ENCODE measurements at regions not wholly inside any gene's neighbourhood (a gene's known extent, or its start where the extent isn't known, plus 50 kb on each side); places are given as distances from the start of the nearest gene placed in this dataset.

DNA sequence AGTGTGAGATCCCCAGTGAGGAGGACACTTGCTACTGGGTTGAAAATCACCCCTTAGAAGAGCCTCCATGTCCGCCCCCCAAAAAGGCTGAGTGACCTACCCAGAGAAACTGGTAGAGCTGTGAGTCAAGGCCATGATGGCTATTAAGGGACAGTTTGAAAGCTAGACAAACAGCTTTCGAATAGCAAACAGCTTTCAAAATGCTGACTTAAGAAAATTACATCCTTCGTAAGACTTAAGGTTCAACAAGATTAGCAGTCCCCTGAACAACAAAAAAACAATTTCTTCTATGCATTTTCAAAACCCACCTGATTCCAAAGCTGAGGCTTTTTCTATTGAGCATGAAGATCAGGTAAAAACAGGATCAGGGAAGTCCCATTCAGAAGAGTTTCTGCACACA is 269.7 kb upstream of the SOX2 start:
- DNase-seq (ENCODE audit: low read depth in 2 of 2): no peak

DNA sequence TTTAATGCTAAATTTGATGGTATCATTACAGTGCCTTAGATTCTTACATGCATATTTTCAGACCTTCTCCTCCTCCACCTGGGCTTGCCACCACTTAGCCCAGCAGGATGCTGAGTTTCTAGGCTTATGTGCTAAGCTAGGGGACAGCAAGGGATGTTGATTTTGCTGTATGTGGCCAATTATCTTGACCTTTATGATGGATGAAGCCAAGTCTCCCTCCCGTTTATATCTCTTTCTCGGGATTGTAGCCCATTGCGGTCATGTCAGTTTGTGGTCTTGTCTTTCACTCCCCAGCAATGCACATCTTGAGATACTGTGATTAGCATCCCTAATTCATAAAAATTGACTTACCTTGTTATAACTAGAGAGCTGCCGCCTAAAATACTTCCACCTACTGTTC is 278.7 kb upstream of the SOX2 start:
- DNase-seq (ENCODE audit: low read depth in 2 of 2): no peak

DNA sequence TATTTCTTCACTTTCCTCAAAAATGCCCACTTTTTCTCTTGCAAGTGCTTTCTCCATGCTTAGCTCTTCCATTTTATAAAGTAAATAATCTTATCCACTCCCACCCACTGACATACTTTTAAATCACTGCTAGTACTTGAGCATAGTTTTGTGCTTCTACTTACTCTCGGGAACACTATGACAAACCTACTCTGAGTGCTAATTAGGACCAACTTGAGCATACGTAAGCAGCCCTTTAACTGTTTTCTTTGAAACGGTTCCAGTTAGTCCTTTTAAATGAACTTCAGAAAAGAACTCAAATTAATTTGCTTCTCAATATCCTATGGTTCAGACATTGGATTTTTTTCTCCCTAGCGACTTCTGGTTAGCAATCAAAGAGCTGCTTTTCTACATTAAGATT is 280.0 kb upstream of the SOX2 start:
- no peak for DNase-seq (ENCODE audit: low read depth in 2 of 2)

DNA sequence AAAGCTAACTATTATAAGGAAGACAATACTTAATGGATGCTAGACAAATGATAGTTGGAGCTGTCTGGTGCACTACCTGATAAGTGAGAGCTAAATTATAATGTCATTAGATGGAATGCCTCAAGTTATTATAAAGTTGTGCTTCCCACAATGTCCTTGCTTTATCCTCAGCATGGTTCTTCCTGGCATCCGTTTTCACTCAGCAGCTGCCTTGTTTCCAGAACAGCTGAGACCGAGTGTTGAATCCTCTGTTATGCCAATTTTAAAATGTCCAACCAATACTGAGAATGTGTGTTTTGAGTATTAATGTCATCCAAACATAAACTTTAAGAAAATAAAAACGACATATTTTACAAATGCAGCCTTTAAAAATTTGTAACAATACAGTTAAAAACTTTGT is 286.7 kb upstream of the SOX2 start:
- no peak for DNase-seq (ENCODE audit: low read depth in 2 of 2)

DNA sequence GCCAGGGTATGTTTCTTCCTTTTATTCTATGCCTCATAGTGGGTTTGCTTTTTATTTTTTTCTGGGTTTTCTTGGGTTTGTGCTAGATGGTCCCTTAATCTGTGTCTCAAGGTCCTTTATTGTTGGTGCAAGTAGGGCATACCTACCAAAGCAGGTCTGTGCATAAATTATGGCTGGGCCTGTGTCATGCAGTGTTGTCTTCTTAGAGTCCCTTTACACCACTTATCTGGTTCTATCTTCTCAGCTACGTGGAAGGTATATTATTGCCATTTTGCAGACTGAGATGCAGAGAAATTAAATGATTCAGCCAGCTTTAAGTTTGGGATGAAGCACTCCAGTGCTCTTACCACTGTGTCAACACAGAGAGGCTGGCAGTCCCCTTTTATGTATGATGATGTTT is 293.5 kb upstream of the SOX2 start:
- no peak for DNase-seq (ENCODE audit: low read depth in 2 of 2)

DNA sequence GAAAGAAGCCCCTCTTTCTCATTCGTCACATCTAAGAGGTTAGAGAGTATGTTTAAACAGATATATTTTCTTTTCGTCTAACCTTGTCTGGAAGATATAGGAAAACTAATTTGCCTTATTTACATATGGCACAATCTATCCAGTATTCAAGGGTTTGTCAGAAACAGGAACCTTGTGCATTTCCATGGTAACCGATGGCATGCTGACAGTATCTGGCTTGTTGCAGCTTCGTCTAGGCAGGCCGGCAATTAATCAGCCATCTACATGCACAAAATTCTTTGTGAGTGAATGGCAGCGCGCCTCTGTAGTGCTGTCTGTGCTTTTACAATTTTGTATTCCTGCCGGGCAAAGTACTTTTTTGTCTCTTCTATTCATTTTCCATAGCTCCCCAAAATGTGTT is 294.0 kb upstream of the SOX2 start:
- DNase-seq (ENCODE audit: low read depth in 2 of 2): no peak

DNA sequence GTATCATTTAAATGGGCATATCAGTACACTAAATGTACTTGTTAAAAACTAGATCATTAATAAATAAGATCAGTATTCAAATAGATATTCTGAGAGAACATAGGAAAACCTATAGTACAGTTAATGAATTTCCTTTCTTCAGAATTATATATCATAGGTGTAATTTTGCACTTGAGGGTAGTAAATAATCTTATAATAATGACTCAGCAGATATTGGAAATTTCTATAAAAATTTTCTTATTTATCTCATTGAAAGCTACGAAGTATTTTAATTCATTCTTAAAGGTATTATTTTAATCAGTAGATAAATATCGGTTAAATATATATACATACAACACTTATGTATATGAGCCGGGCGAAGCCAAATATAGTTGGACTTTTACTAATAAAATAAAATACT is 300.9 kb upstream of the SOX2 start:
- no peak for DNase-seq (ENCODE audit: low read depth in 2 of 2)

DNA sequence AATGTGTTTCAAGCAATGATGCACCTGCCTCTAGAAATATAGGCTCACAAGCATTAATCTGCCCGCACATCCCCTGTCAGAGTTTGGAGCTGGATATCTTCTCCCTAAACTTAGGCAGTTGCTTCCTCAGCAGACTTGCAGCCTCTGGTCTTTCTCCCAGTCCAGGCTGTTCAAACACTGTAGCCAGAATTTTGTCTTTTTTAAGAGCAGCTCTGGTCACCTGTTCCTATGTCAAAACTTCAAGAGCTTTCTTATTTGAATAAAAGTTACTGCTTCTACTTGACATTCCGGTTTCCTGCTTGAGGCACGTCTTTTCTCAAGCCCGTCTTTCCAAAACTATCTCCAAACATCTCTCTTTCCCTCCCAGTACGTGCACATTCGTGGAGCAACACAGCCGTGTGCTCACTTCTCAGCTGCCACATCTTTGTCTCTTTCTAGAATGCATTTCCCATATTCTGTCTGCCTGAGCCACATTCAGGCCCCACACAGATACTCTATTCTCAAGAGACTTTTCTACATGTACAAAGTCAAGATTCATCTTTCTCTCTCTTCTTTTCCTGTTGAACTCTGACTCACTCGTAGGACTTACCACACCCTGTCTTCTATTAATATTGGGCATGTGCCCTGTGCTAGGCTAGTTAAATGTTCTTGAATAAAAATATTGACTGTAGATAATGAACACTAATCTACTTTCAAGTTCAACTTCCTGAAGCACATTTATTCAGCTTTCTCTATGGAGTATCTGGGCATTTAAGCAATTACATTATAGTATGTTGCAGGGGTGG is 307.7 kb upstream of the SOX2 start:
- no peak for DNase-seq (ENCODE audit: low read depth in 2 of 2)

DNA sequence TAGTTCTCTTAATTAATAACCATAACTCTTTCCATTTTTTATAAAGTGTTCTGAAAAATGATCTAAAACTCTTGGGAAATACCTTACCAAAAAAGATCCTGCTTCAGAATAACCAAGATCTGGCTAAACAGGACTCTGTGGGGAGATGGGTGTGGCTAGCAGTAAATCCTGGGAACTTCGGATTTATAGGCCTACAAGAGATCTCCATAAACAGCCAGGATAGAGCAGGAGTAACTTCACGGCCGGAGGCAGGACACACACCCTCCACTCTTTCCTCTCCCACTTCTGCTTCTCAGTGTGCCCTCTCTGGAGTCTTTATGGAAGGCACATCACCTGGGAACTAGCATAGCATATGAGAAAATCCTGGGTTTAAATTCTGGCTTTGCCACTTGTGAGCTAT is 309.4 kb upstream of the SOX2 start:
- no peak for DNase-seq (ENCODE audit: low read depth in 2 of 2)

DNA sequence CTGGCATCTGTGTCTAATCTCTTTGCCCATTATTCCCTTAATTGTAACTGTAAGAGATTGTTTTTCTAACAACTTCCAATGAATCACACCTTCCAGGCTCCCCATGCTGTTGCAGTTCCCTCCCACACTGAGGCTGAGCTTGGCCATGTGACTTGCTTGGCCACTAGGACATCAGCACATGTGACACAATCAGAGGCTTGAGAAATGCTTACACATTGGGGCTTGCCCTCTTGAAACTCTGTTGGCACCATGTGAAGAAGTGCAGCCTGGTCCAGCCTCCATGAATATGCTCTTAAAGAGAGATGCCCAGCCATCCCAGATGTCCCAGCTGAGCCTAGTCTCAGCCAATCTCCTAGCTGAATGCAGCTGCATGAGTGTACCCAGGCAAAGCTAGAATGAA is 326.8 kb upstream of the SOX2 start:
- no peak for DNase-seq (ENCODE audit: low read depth in 2 of 2)

DNA sequence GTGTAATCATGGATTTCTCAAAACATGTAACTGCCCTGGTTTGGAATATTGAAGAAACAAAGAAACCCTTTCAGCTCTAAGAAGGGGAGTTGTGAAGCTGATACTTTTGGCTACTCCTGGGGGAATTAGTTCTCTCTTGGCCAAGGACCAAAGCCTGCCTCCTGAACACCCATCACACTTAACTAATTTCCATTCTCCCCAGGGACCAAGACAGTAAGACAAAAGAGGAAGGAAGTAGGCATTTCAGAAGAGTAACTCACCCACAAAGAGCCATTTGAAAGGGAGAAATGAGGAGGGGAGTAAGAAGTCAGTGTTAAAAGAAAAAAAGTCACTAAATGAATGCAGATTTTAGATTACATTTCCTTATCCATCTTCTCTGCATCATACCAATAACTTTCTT is 328.0 kb upstream of the SOX2 start:
- no peak for DNase-seq (ENCODE audit: low read depth in 2 of 2)

DNA sequence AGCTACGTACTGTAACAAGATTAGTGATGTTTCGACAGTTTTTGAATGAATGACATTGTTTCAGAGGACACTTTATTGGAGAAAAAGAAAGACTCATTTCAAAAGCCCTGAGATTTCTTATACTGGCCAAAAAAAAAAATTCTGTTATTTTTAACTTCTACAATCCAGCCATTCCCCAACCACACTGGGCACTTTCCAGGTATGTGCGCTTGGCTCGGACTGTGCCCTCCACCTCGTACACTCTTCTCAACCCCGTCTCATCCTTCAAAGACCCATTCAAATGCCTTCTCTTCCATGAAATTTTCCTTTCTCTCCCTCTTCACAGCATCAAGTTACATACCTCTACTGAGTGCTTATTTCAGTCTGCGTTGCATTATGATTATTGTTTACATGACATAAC is 328.5 kb upstream of the SOX2 start:
- DNase-seq (ENCODE audit: low read depth in 2 of 2): no peak

DNA sequence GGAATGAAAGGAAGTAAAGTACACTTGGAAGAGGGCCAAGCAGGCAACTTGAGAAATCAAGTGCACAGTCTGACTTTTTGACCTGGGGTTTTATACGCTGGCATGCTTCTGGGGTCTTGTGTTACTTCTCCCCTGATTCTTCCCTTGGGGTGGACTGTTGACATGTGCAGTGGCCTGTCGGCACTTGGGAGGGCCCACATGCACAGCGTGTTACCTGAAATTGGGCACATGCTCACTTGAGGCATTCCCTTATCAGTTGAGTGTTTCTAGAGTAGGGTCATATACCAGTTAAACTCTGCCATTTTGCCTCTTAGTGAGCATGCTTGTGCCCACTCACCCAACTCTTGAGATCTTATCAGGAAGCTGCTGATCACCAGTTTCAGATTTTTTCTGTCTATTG is 329.1 kb upstream of the SOX2 start:
- DNase-seq (ENCODE audit: low read depth in 2 of 2): no peak

DNA sequence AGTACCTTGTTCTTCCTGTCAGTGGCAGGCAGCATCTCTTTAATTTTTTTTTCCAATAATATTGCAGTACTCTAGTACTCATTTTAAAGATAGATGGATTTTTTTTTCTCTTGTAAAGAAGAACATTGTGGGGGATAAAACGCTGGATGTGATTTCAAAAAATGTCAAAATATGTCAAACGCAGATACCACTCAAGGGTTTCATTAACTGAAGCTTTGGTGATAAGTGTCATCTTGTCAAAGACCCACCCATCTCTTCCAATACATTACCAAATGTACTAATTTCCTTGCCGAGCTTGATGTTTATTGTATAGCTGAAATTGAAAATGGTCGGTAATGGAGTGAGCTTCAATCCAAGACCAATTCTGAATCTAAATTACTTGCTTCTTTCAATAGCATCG is 332.4 kb upstream of the SOX2 start:
- DNase-seq (ENCODE audit: low read depth in 2 of 2): no peak

DNA sequence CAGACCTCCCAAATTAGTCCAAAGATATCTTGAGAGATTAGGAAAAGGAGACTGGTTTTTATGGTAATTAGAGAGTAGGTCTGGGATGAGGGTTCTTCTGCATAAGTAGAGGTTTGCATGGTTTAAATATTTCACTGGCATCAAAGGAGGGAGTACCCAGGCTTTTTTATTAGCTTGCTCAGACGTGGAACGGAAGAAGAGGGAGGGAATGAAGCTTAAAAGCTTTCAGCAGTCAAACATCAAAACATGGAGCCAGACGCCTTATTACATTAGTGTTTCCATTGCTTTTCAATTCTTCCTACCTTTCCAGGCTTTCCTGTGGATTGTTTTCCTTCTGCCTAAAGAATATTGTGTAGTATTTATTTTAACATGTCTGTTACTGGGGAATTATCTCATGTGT is 342.1 kb upstream of the SOX2 start:
- no peak for DNase-seq (ENCODE audit: low read depth in 2 of 2)

DNA sequence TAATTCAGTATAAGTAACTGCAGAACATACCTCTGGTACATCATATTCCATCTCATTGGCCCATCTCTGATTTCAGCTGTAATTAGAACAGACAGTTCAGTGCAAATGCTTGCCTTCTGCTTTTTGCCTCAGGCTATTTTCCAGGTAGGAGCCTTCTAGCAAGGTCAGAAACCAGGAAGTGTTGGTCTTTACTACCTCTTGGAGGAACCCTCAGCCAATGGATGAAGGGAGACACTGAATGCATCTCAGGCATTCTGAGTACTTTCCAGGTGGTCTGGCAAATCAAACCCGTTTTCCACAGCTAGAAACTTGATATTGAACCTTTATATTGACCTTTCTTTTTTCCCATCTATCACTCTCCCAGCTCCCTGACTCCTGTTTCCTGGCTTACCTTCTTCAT is 348.5 kb upstream of the SOX2 start:
- no peak for DNase-seq (ENCODE audit: low read depth in 2 of 2)

DNA sequence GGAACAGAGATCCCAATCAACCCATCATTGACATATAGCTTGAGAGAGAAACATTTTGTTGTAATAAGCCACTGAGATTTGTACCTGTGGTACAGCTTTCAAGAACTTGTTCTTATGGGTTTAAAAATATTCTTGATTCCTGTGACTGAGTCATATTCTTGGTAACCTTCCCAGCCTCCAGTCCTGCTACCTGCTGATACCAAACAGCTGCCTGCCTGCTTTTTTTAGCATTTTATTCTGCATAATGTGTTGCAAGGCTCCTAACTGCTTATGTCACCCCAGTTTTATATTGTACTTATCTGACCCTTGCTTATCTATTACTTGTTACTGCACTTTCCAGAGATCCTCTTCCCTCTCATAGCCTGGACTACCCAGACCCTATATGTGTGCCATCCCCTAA is 349.3 kb upstream of the SOX2 start:
- DNase-seq (ENCODE audit: low read depth in 2 of 2): no peak

DNA sequence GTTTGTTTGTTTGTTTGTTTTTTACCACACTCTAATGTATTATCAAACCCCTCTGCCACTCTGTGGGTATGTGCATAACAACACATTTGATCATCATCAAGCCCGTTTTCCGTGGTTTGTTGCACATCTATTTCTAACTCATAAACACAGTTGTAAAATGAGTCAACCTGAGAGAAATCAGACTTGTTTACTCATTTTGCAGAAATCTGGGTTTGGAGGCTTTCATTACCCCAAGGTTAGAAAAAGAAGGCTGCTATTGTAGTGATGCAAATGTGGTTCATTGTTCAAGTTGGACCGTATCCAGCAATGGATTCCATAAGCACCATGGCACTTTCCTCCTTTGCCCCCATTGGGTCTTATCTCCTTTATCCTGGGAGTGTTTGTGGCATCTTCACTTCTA is 353.2 kb upstream of the SOX2 start:
- DNase-seq (ENCODE audit: low read depth in 2 of 2): no peak

DNA sequence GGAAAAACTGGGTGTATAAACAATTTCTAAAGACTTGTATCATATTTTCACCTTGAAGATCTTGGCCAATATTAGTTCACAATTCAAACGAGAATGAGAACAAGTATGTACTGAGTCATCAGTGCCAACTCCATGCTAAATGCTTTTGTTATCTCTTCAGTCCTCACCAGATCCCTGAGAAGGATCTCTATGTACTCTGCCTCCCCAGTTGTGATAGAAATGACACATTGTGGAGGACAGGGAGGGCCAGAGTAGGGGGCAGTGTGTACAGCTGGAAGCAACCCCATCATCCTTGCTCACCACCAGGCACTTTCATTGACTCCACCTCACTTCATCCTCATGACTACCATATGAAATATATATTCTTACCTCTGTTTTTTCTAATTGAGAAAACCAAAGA is 353.7 kb upstream of the SOX2 start:
- no peak for DNase-seq (ENCODE audit: low read depth in 2 of 2)

DNA sequence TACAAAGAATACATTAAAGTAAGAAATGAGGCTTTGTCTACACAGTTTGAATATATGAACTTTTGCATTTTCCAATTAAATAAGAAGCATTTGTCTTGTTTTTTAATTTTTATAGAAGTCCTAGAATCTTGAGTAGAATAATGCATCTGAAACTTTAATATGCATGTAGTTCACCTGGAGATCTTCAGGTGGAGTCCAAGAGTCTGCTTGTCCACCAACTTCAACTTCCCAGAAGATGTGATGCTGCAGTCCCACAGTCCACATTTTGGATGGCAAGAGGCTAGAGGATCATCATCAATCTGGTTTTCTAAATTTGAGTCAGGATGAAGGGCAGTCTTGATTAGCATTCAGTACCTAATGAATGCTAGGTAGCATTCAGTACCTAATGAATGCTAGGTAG is 357.6 kb upstream of the SOX2 start:
- no peak for DNase-seq (ENCODE audit: low read depth in 2 of 2)

DNA sequence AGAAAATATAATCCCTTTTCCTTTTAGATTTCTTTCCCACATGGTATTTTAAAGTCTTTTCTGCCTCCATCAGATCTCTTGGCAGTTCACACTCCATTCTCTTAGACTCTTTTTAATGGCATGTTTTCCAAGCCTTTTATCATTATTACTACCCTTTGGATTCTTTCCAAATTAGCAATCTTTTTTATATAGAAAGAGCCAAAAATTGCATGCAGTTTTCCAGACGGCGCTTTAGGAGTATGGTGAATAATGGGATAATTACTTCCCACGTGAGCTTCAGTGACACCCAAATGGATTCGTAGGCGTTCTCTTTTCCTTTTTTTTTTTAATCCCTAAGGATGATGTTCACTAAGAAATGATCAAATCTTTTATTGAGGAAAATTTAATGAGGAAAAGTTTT is 354.8 kb upstream of the DNAJC19 start:
- no peak for DNase-seq (ENCODE audit: low read depth in 2 of 2)

DNA sequence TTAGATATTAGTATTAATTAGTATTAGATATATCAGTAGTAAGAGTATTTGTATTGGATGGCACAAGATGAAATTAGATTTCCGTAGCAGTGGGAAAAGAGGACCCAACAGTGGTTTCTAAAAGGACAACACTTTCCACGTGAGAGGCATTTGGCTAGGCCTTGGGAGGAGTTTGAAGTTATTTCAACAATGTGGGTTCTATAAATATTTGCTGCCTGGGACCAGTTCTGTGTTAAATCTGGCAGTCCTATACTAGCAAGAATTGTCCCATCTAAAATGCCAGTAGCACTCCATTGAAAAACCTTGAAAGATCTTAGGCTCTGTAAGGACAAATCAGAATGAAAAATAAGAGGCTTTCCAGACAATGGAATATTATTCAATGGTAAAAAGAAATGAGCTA is 347.1 kb upstream of the DNAJC19 start:
- DNase-seq (ENCODE audit: low read depth in 2 of 2): no peak

DNA sequence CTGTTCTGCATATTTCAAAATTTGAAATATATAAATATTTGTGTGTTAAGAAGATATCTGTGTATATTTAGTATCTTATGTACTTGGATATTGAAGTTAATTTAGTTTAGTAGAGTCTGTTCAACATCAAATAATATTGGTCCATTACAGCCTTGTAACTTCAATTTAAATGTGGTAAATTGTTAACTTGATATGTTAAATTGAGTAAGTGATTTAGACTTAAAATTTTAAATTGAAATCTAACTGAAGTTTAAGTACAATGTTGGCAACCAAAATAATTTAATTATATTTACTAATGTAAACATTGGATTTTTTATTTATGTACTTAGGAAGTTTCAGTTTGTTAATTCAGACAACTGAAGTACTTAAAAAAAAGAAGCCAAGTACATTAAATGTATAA is 343.9 kb upstream of the DNAJC19 start:
- DNase-seq (ENCODE audit: low read depth in 2 of 2): no peak

DNA sequence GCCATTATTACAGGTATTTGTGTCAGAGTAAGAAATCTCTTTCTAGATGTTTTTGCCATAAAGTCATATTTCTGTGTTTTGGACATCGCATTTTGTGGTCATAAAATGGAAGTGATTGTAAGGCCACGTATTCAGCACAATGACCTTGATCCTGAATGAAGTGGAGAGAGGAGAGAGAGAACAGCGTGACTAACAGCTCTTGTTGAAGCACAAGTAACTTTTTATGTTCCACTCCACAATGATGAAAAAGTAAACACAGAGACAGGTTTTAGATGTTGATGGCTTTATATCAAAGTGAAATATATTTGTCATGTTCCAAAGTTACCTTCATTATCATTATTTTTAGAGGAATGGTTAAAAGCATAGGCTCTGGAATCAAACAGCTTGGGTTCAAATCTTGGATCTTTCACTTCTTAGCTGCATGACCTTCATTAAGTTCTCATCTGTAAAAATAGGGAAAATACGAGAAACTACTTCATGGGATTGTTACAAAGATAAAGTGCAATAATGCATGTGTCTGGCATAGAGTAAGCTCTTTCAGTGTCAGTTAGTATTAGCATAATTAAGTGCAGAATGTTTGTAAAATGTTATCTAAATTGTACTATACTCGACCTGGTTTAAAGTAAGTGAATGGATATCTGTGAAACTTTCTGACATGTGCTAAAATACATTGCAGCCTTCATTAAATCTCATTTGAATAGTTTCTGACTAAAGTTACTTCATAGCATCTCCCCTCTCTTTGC is 341.5 kb upstream of the DNAJC19 start:
- no peak for DNase-seq (ENCODE audit: low read depth in 2 of 2)
